OCI-LY3 (cell line): ENCODE measurements at regions not wholly inside any gene's neighbourhood (a gene's known extent, or its start where the extent isn't known, plus 50 kb on each side); places are given as distances from the start of the nearest gene placed in this dataset.

Source experiments
- CTCF ChIP-seq: fragments of 200-600, 300-600 bp; sonication (generic); IDR thresholded peaks from 2 replicates; pipeline ENCODE4 v1.5.1; 2014; ENCODE audit warnings: antibody characterized with exemption, low read length, low read depth
- EZH2phosphoT487 ChIP-seq: fragments of 200-600 bp; shearing (Covaris generic); IDR thresholded peaks from 2 replicates; pipeline ENCODE4 v1.6.1; 2018; ENCODE audit warnings: antibody characterized with exemption, mixed run types, low read depth

- no peak for TF ChIP-seq CTCF
- TF ChIP-seq EZH2phosphoT487 = no peak
Measured at GRCh38 chr16:79274264-79274663, 326.3 kb downstream of the MAF start.
